ENCODE measurements at regions not wholly inside any gene's neighbourhood (a gene's known extent, or its start where the extent isn't known, plus 50 kb on each side); places are given as distances from the start of the nearest gene placed in this dataset.

- H3K36me3 Mint-ChIP-seq (ENCODE audit: low read depth) = no peaks in the 10 kb centered on the region
- H3K9me3 Mint-ChIP-seq = no peaks in the 10 kb centered on the region
- H3K4me3 Mint-ChIP-seq = no peak overlapping the region
- H3K27me3 Mint-ChIP-seq = peaks cover 5% of the 10 kb centered on the region
- ChIA-PET CTCF (no interaction called here), POLR2A (no interaction called here)
- H3K4me1 Mint-ChIP-seq = no peaks in the 10 kb centered on the region
- no peak overlapping the region for H3K27ac Mint-ChIP-seq
- DNase-seq = no peak
Observed at GRCh38 chr6:140779991-140780596, 1352.6 kb upstream of the GJE1 start.

- Mint-ChIP-seq H3K9me3 (no peaks in the 10 kb centered on the region), H3K4me1 (no peaks in the 10 kb centered on the region), H3K27me3 (peaks cover 5% of the 10 kb centered on the region), H3K27ac (no peak overlapping the region), H3K4me3 (no peak overlapping the region), H3K36me3 (ENCODE audit: low read depth) (no peaks in the 10 kb centered on the region)
- ChIA-PET CTCF (no interaction called here), POLR2A (no interaction called here)
- DNase-seq = no peak
Observed at GRCh38 chr6:140779341-140779740, 1353.4 kb upstream of the GJE1 start.

GRCh38 chr6:140777780-140778179 is 1354.9 kb upstream of the GJE1 start:
- Mint-ChIP-seq H3K27me3 (peaks cover 5% of the 10 kb centered on the region), H3K4me3 (no peak overlapping the region), H3K27ac (no peak overlapping the region), H3K36me3 (ENCODE audit: low read depth) (no peaks in the 10 kb centered on the region), H3K9me3 (no peaks in the 10 kb centered on the region), H3K4me1 (peaks cover 6% of the 10 kb centered on the region)
- DNase-seq = no peak
- POLR2A ChIA-PET = no interaction called here
- CTCF ChIA-PET = no interaction called here

- peaks cover 5% of the 10 kb centered on the region for H3K27me3 Mint-ChIP-seq
- H3K9me3 Mint-ChIP-seq = no peaks in the 10 kb centered on the region
- ChIA-PET POLR2A (no interaction called here), CTCF (no interaction called here)
- DNase-seq = no peak
- H3K4me3 Mint-ChIP-seq = no peak overlapping the region
- H3K36me3 Mint-ChIP-seq (ENCODE audit: low read depth) = no peaks in the 10 kb centered on the region
- H3K27ac Mint-ChIP-seq = no peak overlapping the region
- peaks cover 6% of the 10 kb centered on the region for H3K4me1 Mint-ChIP-seq
Observed at GRCh38 chr6:140775061-140775460, 1357.7 kb upstream of the GJE1 start.

GRCh38 chr6:140774080-140774505 is 1358.6 kb upstream of the GJE1 start:
- H3K9me3 Mint-ChIP-seq = no peaks in the 10 kb centered on the region
- ChIA-PET CTCF (interaction anchor here (0.6 to 1.0 kb wide), 2 partner anchors 35 to 739 kb away, joined by 3 read pairs; no protein-coding TSS in a partner anchor), POLR2A (no interaction called here)
- H3K27me3 Mint-ChIP-seq = peaks cover 4% of the 10 kb centered on the region
- H3K4me1 Mint-ChIP-seq = peaks cover 6% of the 10 kb centered on the region
- H3K4me3 Mint-ChIP-seq = no peak overlapping the region
- H3K36me3 Mint-ChIP-seq (ENCODE audit: low read depth) = no peaks in the 10 kb centered on the region
- no peak for DNase-seq
- H3K27ac Mint-ChIP-seq = no peak overlapping the region

GRCh38 chr6:140773276-140773675 is 1359.4 kb upstream of the GJE1 start:
- no peak overlapping the region for H3K27ac Mint-ChIP-seq
- peaks cover 5% of the 10 kb centered on the region for H3K27me3 Mint-ChIP-seq
- H3K36me3 Mint-ChIP-seq (ENCODE audit: low read depth) = no peaks in the 10 kb centered on the region

GRCh38 chr6:140772576-140772975 is 1360.1 kb upstream of the GJE1 start:
- Mint-ChIP-seq H3K36me3 (ENCODE audit: low read depth) (no peaks in the 10 kb centered on the region), H3K4me1 (peaks cover 6% of the 10 kb centered on the region), H3K9me3 (peaks cover 3% of the 10 kb centered on the region), H3K4me3 (no peak overlapping the region), H3K27ac (no peak overlapping the region), H3K27me3 (peaks cover 4% of the 10 kb centered on the region)
- CTCF ChIA-PET = interaction anchor here (0.6 kb wide), 1 partner anchor 526 kb away, joined by 3 read pairs; no protein-coding TSS in a partner anchor
- DNase-seq = no peak
- POLR2A ChIA-PET = no interaction called here

More at GRCh38 chr6:140773276-140773675, 1359.4 kb upstream of the GJE1 start:
- ChIA-PET POLR2A (no interaction called here), CTCF (interaction anchor here (1.0 kb wide), 1 partner anchor 35 kb away, joined by 3 read pairs; no protein-coding TSS in a partner anchor)
- Mint-ChIP-seq H3K9me3 (peaks cover under 1% of the 10 kb centered on the region), H3K4me1 (peaks cover 6% of the 10 kb centered on the region), H3K4me3 (no peak overlapping the region)
- DNase-seq = no peak

GRCh38 chr6:140768133-140768532 is 1364.6 kb upstream of the GJE1 start:
- no peak for DNase-seq
- H3K9me3 Mint-ChIP-seq = peaks cover 3% of the 10 kb centered on the region
- H3K27me3 Mint-ChIP-seq = peaks cover 1% of the 10 kb centered on the region
- CTCF ChIA-PET = no interaction called here
- POLR2A ChIA-PET = no interaction called here
- H3K4me1 Mint-ChIP-seq = no peaks in the 10 kb centered on the region
- no peak overlapping the region for H3K4me3 Mint-ChIP-seq
- H3K27ac Mint-ChIP-seq = no peak overlapping the region
- H3K36me3 Mint-ChIP-seq (ENCODE audit: low read depth) = no peaks in the 10 kb centered on the region

- ChIA-PET CTCF (no interaction called here), POLR2A (no interaction called here)
- Mint-ChIP-seq H3K4me3 (no peak overlapping the region), H3K36me3 (ENCODE audit: low read depth) (no peaks in the 10 kb centered on the region), H3K4me1 (no peaks in the 10 kb centered on the region), H3K27me3 (peaks cover 1% of the 10 kb centered on the region), H3K9me3 (peaks cover 3% of the 10 kb centered on the region), H3K27ac (no peak overlapping the region)
- DNase-seq = no peak
Observed at GRCh38 chr6:140766999-140767398, 1365.7 kb upstream of the GJE1 start.

GRCh38 chr6:140758169-140758877 is 1374.4 kb upstream of the GJE1 start:
- H3K27me3 Mint-ChIP-seq = no peaks in the 10 kb centered on the region
- H3K36me3 Mint-ChIP-seq (ENCODE audit: low read depth) = no peaks in the 10 kb centered on the region
- ChIA-PET POLR2A (no interaction called here), CTCF (no interaction called here)
- peaks cover 2% of the 10 kb centered on the region for H3K9me3 Mint-ChIP-seq
- no peaks in the 10 kb centered on the region for H3K4me1 Mint-ChIP-seq
- H3K4me3 Mint-ChIP-seq = no peak overlapping the region
- no peak overlapping the region for H3K27ac Mint-ChIP-seq
- no peak for DNase-seq

GRCh38 chr6:140752234-140752633 is 1377.8 kb upstream of the CITED2 start:
- Mint-ChIP-seq H3K27me3 (no peaks in the 10 kb centered on the region), H3K27ac (no peak overlapping the region), H3K4me1 (no peaks in the 10 kb centered on the region), H3K4me3 (no peak overlapping the region), H3K9me3 (peaks cover 4% of the 10 kb centered on the region), H3K36me3 (ENCODE audit: low read depth) (no peaks in the 10 kb centered on the region)
- ChIA-PET POLR2A (no interaction called here), CTCF (no interaction called here)
- no peak for DNase-seq

GRCh38 chr6:140747114-140747513 is 1372.7 kb upstream of the CITED2 start:
- H3K27me3 Mint-ChIP-seq = no peaks in the 10 kb centered on the region
- no peak overlapping the region for H3K4me3 Mint-ChIP-seq
- peaks cover 12% of the 10 kb centered on the region for H3K9me3 Mint-ChIP-seq
- ChIA-PET CTCF (no interaction called here), POLR2A (no interaction called here)
- no peaks in the 10 kb centered on the region for H3K4me1 Mint-ChIP-seq
- DNase-seq = no peak
- H3K27ac Mint-ChIP-seq = no peak overlapping the region
- H3K36me3 Mint-ChIP-seq (ENCODE audit: low read depth) = no peaks in the 10 kb centered on the region

GRCh38 chr6:140744659-140745320 is 1370.3 kb upstream of the CITED2 start:
- Mint-ChIP-seq H3K36me3 (ENCODE audit: low read depth) (no peaks in the 10 kb centered on the region), H3K4me1 (no peaks in the 10 kb centered on the region), H3K27me3 (no peaks in the 10 kb centered on the region), H3K27ac (no peak overlapping the region), H3K9me3 (peaks cover 12% of the 10 kb centered on the region), H3K4me3 (no peak overlapping the region)
- POLR2A ChIA-PET = no interaction called here
- CTCF ChIA-PET = no interaction called here
- no peak for DNase-seq

Measured in activated CD4-positive, alpha-beta T cell treated with anti-CD3 and anti-CD28 coated beads, Interleukin-2, amount 10 ng/mL, durations not matched to agents 7 days and 5 days (primary cell).